Liver (tissue), 8 donors: ENCODE measurements at regions not wholly inside any gene's neighbourhood (a gene's known extent, or its start where the extent isn't known, plus 50 kb on each side); places are given as distances from the start of the nearest gene placed in this dataset.
A peak's percentile ranks its signal among the peaks of the same experiment; 100 is the strongest.

Source experiments
- DNase-seq: peaks from one replicate; pipeline ENCODE4 v3.0.0-alpha.2; 2017; ENCODE audit warnings: low spot score
- H3K27ac ChIP-seq, 2 donors: one replicate each; pipeline ENCODE4 v1.7.0; 2013; ENCODE audit warnings: inconsistent platforms in 2 of 2, low read length in 2 of 2, control low read depth in 1 of 2, low read depth in 1 of 2, mild to moderate bottlenecking in 1 of 2
- H3K27me3 ChIP-seq, 4 donors: one replicate each; pipeline versions ENCODE4 v1.6.1 to v1.7.0; 2013; ENCODE audit warnings: low read length in 3 of 4, inconsistent platforms in 1 of 4, mild to moderate bottlenecking in 1 of 4, moderate library complexity in 1 of 4; ENCODE audit not compliant: control insufficient read depth in 4 of 4, insufficient read depth in 4 of 4
- H3K36me3 ChIP-seq, 4 donors: one replicate each; pipeline versions ENCODE4 v1.6.1 to v1.7.0; 2013; ENCODE audit warnings: low read length in 3 of 4, mild to moderate bottlenecking in 3 of 4, low read depth in 1 of 4, moderate library complexity in 1 of 4; ENCODE audit not compliant: control insufficient read depth in 4 of 4, insufficient read depth in 3 of 4
- H3K4me1 ChIP-seq, 4 donors: one replicate each; pipeline versions ENCODE4 v1.6.1 to v1.7.0; 2013; ENCODE audit warnings: low read length in 3 of 4, mild to moderate bottlenecking in 3 of 4, moderate library complexity in 1 of 4; ENCODE audit not compliant: control insufficient read depth in 4 of 4, insufficient read depth in 4 of 4
- H3K4me3 ChIP-seq, 3 donors: one replicate each; pipeline versions ENCODE4 v1.6.1 to v1.7.0; 2013; ENCODE audit warnings: low read length in 3 of 3, control low read depth in 1 of 3, low read depth in 1 of 3, mild to moderate bottlenecking in 1 of 3
- H3K9ac ChIP-seq, 2 donors: one replicate each; pipeline ENCODE4 v1.7.0; 2013; ENCODE audit warnings: low read length in 2 of 2, mild to moderate bottlenecking in 2 of 2, moderate library complexity in 2 of 2, control low read depth in 1 of 2, low read depth in 1 of 2
- H3K9me3 ChIP-seq, 4 donors: one replicate each; pipeline versions ENCODE4 v1.6.1 to v1.7.0; 2013; ENCODE audit warnings: low read length in 3 of 4; ENCODE audit not compliant: control insufficient read depth in 4 of 4
- FOXA2 ChIP-seq: IDR thresholded peaks from 2 replicates; pipeline ENCODE4 v1.6.1; 2016; ENCODE audit warnings: antibody characterized with exemption
- HNF4A ChIP-seq, 2 donors: conservative IDR thresholded peaks; 2 replicates each; pipeline ENCODE4 v1.6.1; 2016; ENCODE audit warnings: antibody characterized with exemption in 2 of 2, mild to moderate bottlenecking in 2 of 2
- HNF4G ChIP-seq: IDR thresholded peaks from 2 replicates; pipeline ENCODE4 v1.6.1; 2016; ENCODE audit warnings: antibody characterized with exemption
- JUND ChIP-seq, 2 donors: IDR thresholded peaks; 2 replicates each; pipeline ENCODE4 v1.6.1; 2016; ENCODE audit warnings: antibody characterized with exemption in 2 of 2
- MAX ChIP-seq: IDR thresholded peaks from 2 replicates; pipeline ENCODE4 v1.6.1; 2016; ENCODE audit warnings: antibody characterized with exemption
- NR2F2 ChIP-seq: IDR thresholded peaks from 2 replicates; pipeline ENCODE4 v1.6.1; 2016; ENCODE audit warnings: antibody characterized with exemption
- RAD21 ChIP-seq, 2 donors: IDR thresholded peaks; 2 replicates each; pipeline ENCODE4 v1.6.1; 2016; ENCODE audit warnings: antibody characterized with exemption in 2 of 2, mild to moderate bottlenecking in 2 of 2
- RXRA ChIP-seq, 2 donors: IDR thresholded peaks; 2 replicates each; pipeline ENCODE4 v1.6.1; 2017 to 2018; ENCODE audit warnings: antibody characterized with exemption in 2 of 2, mild to moderate bottlenecking in 1 of 2
- SP1 ChIP-seq: IDR thresholded peaks from 2 replicates; pipeline ENCODE4 v1.6.1; 2018; ENCODE audit warnings: antibody characterized with exemption, mild to moderate bottlenecking
- TAF1 ChIP-seq: conservative IDR thresholded peaks from 2 replicates; pipeline ENCODE4 v1.6.1; 2016; ENCODE audit warnings: antibody characterized with exemption, mild to moderate bottlenecking
- YY1 ChIP-seq: IDR thresholded peaks from 2 replicates; pipeline ENCODE4 v1.6.1; 2016; ENCODE audit warnings: antibody characterized with exemption, mild to moderate bottlenecking
- WGBS: extraction: QIAGEN DNeasy Blood & Tissue Kit; methylation state at CpG from one replicate; pipeline ENCODE4 v1.1.7; 2013; 5-methylcytosine and 5-hydroxymethylcytosine counted together
- TF ChIP-seq, protein P1 (sequence below): IDR thresholded peaks from 2 replicates; pipeline ENCODE4 v1.6.1; 2016; ENCODE audit warnings: antibody characterized with exemption
- TF ChIP-seq, protein P2 (sequence below): fragments of 150-350 bp; IDR thresholded peaks from 2 replicates; pipeline ENCODE4 v1.5.1; 2017; ENCODE audit warnings: improper control_type of control experiment, low read depth, low read length; ENCODE audit not compliant: missing input control
- TF ChIP-seq, protein P3 (sequence below): IDR thresholded peaks from 2 replicates; pipeline ENCODE4 v1.6.1; 2016; ENCODE audit warnings: antibody characterized with exemption
- TF ChIP-seq, protein P4 (sequence below): IDR thresholded peaks from 2 replicates; pipeline ENCODE4 v1.6.1; 2016; ENCODE audit warnings: antibody characterized with exemption, mild to moderate bottlenecking
- donor health status: healthy.
- donor health status: healthy.
- donor health status: healthy.
- donor health status: healthy.
- donor health status: healthy.

DNA sequence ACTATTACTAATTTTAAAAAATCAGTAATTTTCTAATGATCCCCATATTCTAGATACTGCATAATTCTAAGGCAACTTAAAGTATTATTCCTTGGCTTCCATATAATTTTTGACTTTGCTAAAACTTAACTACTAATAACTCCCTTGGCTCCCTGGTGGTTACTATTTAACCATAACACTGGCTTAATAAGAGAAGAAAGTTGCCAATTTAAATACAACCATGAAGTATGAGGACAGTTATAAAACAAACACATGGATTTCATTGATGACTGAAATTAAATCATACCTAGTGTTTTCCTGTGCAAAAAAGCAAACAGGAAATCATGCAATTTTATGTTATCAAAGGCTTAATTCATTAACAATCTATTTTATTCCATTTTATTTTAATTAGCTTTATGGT is 1073.9 kb downstream of the GRM8 start:
- H3K4me1 ChIP-seq: peaks cover 0 to 14% (median 10%) of the 10 kb centered on the region in 4 donors
- H3K27ac ChIP-seq: no peak overlapping the region
- H3K9me3 ChIP-seq: no peaks in the 10 kb centered on the region
- TF ChIP-seq RAD21 (IDR thresholded peaks at IDR 0.05) (peak in 1 of 2 donors; percentile 12), FOXA2 (peak; percentile 9), HNF4A (conservative IDR thresholded peaks at IDR 0.05) (peak in 1 of 2 donors; percentile 13), SP1 (peak; percentile 10)
- TF ChIP-seq, protein P1, sequence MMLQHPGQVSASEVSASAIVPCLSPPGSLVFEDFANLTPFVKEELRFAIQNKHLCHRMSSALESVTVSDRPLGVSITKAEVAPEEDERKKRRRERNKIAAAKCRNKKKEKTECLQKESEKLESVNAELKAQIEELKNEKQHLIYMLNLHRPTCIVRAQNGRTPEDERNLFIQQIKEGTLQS: no peak
- TF ChIP-seq, protein P2, sequence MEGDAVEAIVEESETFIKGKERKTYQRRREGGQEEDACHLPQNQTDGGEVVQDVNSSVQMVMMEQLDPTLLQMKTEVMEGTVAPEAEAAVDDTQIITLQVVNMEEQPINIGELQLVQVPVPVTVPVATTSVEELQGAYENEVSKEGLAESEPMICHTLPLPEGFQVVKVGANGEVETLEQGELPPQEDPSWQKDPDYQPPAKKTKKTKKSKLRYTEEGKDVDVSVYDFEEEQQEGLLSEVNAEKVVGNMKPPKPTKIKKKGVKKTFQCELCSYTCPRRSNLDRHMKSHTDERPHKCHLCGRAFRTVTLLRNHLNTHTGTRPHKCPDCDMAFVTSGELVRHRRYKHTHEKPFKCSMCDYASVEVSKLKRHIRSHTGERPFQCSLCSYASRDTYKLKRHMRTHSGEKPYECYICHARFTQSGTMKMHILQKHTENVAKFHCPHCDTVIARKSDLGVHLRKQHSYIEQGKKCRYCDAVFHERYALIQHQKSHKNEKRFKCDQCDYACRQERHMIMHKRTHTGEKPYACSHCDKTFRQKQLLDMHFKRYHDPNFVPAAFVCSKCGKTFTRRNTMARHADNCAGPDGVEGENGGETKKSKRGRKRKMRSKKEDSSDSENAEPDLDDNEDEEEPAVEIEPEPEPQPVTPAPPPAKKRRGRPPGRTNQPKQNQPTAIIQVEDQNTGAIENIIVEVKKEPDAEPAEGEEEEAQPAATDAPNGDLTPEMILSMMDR: peak; percentile 2
- H3K4me3 ChIP-seq: no peak overlapping the region
- H3K36me3 ChIP-seq: no peaks in the 10 kb centered on the region
- no peak for DNase-seq
- H3K27me3 ChIP-seq: no peaks in the 10 kb centered on the region
- no peak overlapping the region for H3K9ac ChIP-seq

GRCh38 chr7:126177782-126178181 is 1075.0 kb downstream of the GRM8 start:
- Histone ChIP-seq H3K9ac (no peak overlapping the region), H3K9me3 (no peaks in the 10 kb centered on the region), H3K36me3 (no peaks in the 10 kb centered on the region), H3K27me3 (no peaks in the 10 kb centered on the region), H3K27ac (no peak overlapping the region), H3K4me3 (no peak overlapping the region), H3K4me1 (peaks cover 0 to 14% (median 10%) of the 10 kb centered on the region in 4 donors)
- no peak for DNase-seq
- TF ChIP-seq, protein P1: no peak
- TF ChIP-seq RAD21 (IDR thresholded peaks at IDR 0.05): no peak
- TF ChIP-seq, protein P3, sequence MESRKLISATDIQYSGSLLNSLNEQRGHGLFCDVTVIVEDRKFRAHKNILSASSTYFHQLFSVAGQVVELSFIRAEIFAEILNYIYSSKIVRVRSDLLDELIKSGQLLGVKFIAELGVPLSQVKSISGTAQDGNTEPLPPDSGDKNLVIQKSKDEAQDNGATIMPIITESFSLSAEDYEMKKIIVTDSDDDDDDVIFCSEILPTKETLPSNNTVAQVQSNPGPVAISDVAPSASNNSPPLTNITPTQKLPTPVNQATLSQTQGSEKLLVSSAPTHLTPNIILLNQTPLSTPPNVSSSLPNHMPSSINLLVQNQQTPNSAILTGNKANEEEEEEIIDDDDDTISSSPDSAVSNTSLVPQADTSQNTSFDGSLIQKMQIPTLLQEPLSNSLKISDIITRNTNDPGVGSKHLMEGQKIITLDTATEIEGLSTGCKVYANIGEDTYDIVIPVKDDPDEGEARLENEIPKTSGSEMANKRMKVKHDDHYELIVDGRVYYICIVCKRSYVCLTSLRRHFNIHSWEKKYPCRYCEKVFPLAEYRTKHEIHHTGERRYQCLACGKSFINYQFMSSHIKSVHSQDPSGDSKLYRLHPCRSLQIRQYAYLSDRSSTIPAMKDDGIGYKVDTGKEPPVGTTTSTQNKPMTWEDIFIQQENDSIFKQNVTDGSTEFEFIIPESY: no peak
- no peak for TF ChIP-seq RXRA (IDR thresholded peaks at IDR 0.05)
- no peak for TF ChIP-seq YY1
- no peak for TF ChIP-seq SP1
- TF ChIP-seq, protein P4, sequence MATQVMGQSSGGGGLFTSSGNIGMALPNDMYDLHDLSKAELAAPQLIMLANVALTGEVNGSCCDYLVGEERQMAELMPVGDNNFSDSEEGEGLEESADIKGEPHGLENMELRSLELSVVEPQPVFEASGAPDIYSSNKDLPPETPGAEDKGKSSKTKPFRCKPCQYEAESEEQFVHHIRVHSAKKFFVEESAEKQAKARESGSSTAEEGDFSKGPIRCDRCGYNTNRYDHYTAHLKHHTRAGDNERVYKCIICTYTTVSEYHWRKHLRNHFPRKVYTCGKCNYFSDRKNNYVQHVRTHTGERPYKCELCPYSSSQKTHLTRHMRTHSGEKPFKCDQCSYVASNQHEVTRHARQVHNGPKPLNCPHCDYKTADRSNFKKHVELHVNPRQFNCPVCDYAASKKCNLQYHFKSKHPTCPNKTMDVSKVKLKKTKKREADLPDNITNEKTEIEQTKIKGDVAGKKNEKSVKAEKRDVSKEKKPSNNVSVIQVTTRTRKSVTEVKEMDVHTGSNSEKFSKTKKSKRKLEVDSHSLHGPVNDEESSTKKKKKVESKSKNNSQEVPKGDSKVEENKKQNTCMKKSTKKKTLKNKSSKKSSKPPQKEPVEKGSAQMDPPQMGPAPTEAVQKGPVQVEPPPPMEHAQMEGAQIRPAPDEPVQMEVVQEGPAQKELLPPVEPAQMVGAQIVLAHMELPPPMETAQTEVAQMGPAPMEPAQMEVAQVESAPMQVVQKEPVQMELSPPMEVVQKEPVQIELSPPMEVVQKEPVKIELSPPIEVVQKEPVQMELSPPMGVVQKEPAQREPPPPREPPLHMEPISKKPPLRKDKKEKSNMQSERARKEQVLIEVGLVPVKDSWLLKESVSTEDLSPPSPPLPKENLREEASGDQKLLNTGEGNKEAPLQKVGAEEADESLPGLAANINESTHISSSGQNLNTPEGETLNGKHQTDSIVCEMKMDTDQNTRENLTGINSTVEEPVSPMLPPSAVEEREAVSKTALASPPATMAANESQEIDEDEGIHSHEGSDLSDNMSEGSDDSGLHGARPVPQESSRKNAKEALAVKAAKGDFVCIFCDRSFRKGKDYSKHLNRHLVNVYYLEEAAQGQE: no peak
- no peak for TF ChIP-seq HNF4A (conservative IDR thresholded peaks at IDR 0.05)
- TF ChIP-seq HNF4G: no peak
- no peak for TF ChIP-seq JUND (IDR thresholded peaks at IDR 0.05)
- no peak for TF ChIP-seq NR2F2
- TF ChIP-seq TAF1: no peak
- TF ChIP-seq MAX: no peak
- TF ChIP-seq, protein P2: no peak
- 64% methylated on average over 1 of the region's 1 CpG for WGBS
